ENCODE measurements at regions not wholly inside any gene's neighbourhood (a gene's known extent, or its start where the extent isn't known, plus 50 kb on each side); places are given as distances from the start of the nearest gene placed in this dataset.

DNA sequence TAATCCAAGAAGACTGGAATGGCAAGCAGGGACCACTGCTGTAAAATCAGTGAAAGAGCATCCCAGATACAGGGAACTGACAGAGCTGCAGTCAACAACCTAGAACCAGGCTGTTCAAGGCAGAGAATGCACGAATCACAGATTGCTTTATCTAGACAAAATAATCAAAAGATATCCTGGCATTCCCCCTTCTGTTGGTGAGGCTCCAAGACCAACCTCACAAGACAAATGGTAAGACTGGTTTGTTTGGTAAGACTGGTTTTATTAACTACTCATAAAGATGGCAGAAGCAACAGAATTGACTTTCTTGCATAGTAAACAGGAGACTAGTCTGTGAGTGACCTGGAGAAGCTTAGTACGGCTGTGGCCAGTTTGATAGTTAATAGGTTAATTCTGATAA is 88.8 kb upstream of the AHI1 start:
- no peaks in the 10 kb centered on the region for H4K20me1 ChIP-seq (ENCODE audit: insufficient read depth)
- peak overlapping the region; percentile 66 for H3K27ac ChIP-seq
- TF ChIP-seq, protein P1, sequence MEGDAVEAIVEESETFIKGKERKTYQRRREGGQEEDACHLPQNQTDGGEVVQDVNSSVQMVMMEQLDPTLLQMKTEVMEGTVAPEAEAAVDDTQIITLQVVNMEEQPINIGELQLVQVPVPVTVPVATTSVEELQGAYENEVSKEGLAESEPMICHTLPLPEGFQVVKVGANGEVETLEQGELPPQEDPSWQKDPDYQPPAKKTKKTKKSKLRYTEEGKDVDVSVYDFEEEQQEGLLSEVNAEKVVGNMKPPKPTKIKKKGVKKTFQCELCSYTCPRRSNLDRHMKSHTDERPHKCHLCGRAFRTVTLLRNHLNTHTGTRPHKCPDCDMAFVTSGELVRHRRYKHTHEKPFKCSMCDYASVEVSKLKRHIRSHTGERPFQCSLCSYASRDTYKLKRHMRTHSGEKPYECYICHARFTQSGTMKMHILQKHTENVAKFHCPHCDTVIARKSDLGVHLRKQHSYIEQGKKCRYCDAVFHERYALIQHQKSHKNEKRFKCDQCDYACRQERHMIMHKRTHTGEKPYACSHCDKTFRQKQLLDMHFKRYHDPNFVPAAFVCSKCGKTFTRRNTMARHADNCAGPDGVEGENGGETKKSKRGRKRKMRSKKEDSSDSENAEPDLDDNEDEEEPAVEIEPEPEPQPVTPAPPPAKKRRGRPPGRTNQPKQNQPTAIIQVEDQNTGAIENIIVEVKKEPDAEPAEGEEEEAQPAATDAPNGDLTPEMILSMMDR (conservative IDR thresholded peaks at IDR 0.05; ENCODE audit: low read depth, low read length): no peak
- peaks cover 56% of the 10 kb centered on the region for H3K4me1 ChIP-seq (ENCODE audit: low read depth, poor library complexity, severe bottlenecking)
- H3K27me3 ChIP-seq (ENCODE audit: insufficient read depth, low read depth): no peaks in the 10 kb centered on the region
- no peaks in the 10 kb centered on the region for H3K79me2 ChIP-seq (ENCODE audit: insufficient read depth, low read depth)
- peak overlapping the region; percentile 0; the same call in 1 of the 2 replicates for H3K9ac ChIP-seq
- H3K4me2 ChIP-seq: peak overlapping the region; percentile 57
- no peak overlapping the region for H3K4me3 ChIP-seq (IDR thresholded peaks at IDR 0.05; ENCODE audit: insufficient read depth, low read depth, low read length)
- H2AFZ ChIP-seq (ENCODE audit: low read depth): peak overlapping the region; percentile 3; the same call in 1 of the 2 replicates
- H3K36me3 ChIP-seq (ENCODE audit: insufficient read depth): no peaks in the 10 kb centered on the region

DNA sequence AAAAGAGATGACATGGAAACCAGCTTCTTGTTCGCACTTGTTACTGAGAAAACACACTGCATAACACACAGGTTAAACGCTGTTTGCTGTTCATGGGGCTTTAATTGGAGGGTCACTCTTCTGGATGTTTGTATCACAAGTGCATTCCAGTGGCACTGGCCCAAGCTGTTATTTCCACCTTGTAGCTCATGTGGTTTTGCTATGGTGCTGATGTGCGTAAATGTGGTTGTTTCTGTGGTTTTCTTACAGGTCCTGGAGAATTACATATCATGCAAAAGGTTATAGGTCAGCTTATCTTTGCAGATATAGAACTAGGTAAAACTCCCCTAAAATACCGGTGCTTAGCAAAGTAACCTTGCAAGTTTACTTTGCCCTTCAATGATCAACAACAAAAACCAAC is 89.3 kb upstream of the AHI1 start:
- H3K79me2 ChIP-seq (ENCODE audit: insufficient read depth, low read depth): no peaks in the 10 kb centered on the region
- peak overlapping the region; percentile 66 for H3K27ac ChIP-seq
- no peaks in the 10 kb centered on the region for H3K27me3 ChIP-seq (ENCODE audit: insufficient read depth, low read depth)
- no peak overlapping the region for H3K4me3 ChIP-seq (IDR thresholded peaks at IDR 0.05; ENCODE audit: insufficient read depth, low read depth, low read length)
- TF ChIP-seq, protein P1 (conservative IDR thresholded peaks at IDR 0.05; ENCODE audit: low read depth, low read length): no peak
- H3K9ac ChIP-seq: peak overlapping the region; percentile 17; the same call in 1 of the 2 replicates
- H3K36me3 ChIP-seq (ENCODE audit: insufficient read depth): no peaks in the 10 kb centered on the region
- peaks cover 56% of the 10 kb centered on the region for H3K4me1 ChIP-seq (ENCODE audit: low read depth, poor library complexity, severe bottlenecking)
- H2AFZ ChIP-seq (ENCODE audit: low read depth): peak overlapping the region; percentile 3; the same call in 1 of the 2 replicates
- peak overlapping the region; percentile 57 for H3K4me2 ChIP-seq
- no peaks in the 10 kb centered on the region for H4K20me1 ChIP-seq (ENCODE audit: insufficient read depth)

DNA sequence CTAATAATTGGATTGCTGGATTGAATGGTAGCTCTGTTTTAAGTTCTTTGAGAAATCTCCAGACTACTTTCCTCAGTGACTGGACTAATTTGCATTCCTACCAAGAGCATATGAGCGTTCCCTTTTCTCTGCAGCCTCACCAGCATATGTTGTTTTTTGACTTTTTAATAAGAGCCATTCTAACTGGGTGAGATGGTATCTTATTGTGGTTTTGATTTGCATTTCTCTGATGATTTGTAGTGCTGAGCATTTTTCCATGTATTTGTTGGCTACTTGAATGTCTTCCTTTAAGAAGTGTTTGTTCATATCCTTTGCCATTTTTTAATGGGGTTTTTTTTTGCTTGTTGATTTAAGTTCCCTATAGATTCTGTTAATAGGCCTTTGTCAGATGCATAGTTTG is 94.7 kb upstream of the AHI1 start:
- Histone ChIP-seq H4K20me1 (ENCODE audit: insufficient read depth) (no peaks in the 10 kb centered on the region), H2AFZ (ENCODE audit: low read depth) (no peak overlapping the region), H3K4me1 (ENCODE audit: low read depth, poor library complexity, severe bottlenecking) (peaks cover 33% of the 10 kb centered on the region), H3K27me3 (ENCODE audit: insufficient read depth, low read depth) (no peaks in the 10 kb centered on the region), H3K36me3 (ENCODE audit: insufficient read depth) (no peaks in the 10 kb centered on the region), H3K4me2 (no peak overlapping the region), H3K9ac (no peak overlapping the region), H3K4me3 (IDR thresholded peaks at IDR 0.05; ENCODE audit: insufficient read depth, low read depth, low read length) (no peak overlapping the region), H3K27ac (no peak overlapping the region), H3K79me2 (ENCODE audit: insufficient read depth, low read depth) (no peaks in the 10 kb centered on the region)
- TF ChIP-seq, protein P1 (conservative IDR thresholded peaks at IDR 0.05; ENCODE audit: low read depth, low read length): no peak

DNA sequence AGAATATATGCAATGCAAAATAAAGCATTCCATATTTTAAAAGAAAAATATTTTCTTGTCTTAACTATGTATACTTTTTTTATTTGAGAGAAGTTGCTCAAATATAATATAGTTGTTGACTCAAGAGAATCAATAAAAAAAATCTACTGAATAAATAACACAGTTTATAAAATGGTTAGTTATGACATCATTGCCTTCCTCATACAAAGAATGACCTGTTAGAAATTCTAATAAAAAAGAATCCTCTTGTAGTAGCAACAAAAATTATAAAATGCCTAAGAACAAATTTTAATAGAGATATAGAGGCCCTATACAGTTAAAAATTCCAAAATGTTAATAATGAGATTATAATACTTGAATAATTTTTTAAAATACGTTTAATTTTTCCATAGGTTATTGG is 96.5 kb upstream of the AHI1 start:
- Histone ChIP-seq H3K4me3 (IDR thresholded peaks at IDR 0.05; ENCODE audit: insufficient read depth, low read depth, low read length) (no peak overlapping the region), H2AFZ (ENCODE audit: low read depth) (no peak overlapping the region), H3K4me2 (no peak overlapping the region), H3K36me3 (ENCODE audit: insufficient read depth) (no peaks in the 10 kb centered on the region), H3K4me1 (ENCODE audit: low read depth, poor library complexity, severe bottlenecking) (peaks cover 15% of the 10 kb centered on the region), H3K27ac (no peak overlapping the region), H3K27me3 (ENCODE audit: insufficient read depth, low read depth) (no peaks in the 10 kb centered on the region), H3K79me2 (ENCODE audit: insufficient read depth, low read depth) (no peaks in the 10 kb centered on the region), H3K9ac (no peak overlapping the region), H4K20me1 (ENCODE audit: insufficient read depth) (no peaks in the 10 kb centered on the region)
- TF ChIP-seq, protein P1 (conservative IDR thresholded peaks at IDR 0.05; ENCODE audit: low read depth, low read length): no peak
